CD4-positive, alpha-beta T cell treated with Interleukin-2 at 100 ng/mL for 4 hours (primary cell): ENCODE measurements at regions not wholly inside any gene's neighbourhood (a gene's known extent, or its start where the extent isn't known, plus 50 kb on each side); places are given as distances from the start of the nearest gene placed in this dataset.
A peak's percentile ranks its signal among the peaks of the same experiment; 100 is the strongest.
"Not testable (repeated sequence)": the region's sequence is repeated elsewhere in the genome, so short reads cannot be mapped to it uniquely, and the experiment has no call there.

Source experiments
- DNase-seq: peaks from one replicate; pipeline ENCODE4 v3.0.0-alpha.2; 2020; ENCODE audit warnings: low spot score

- DNase-seq, result no peak
These were observed 60.3 kb downstream of the EOMES start for GRCh38 chr3:27661797-27662196.

GRCh38 chr3:27659279-27660021, 62.7 kb downstream of the EOMES start:
- DNase-seq, result peak; percentile 55

- DNase-seq, result no peak
These were observed 63.4 kb downstream of the EOMES start for GRCh38 chr3:27658741-27659140.

GRCh38 chr3:27657871-27658270, 64.3 kb downstream of the EOMES start:
- DNase-seq, result no peak

- DNase-seq, result no peak
These were observed 64.7 kb downstream of the EOMES start for GRCh38 chr3:27657404-27657803.

GRCh38 chr3:27656790-27657189, 65.3 kb downstream of the EOMES start:
- DNase-seq, result no peak

- DNase-seq, result no peak
These were observed 66.6 kb downstream of the EOMES start for GRCh38 chr3:27655547-27655946.

GRCh38 chr3:27653803-27654558, 68.1 kb downstream of the EOMES start:
- no peak for DNase-seq

- DNase-seq, result no peak
These were observed 72.8 kb downstream of the EOMES start for GRCh38 chr3:27649277-27649676.

GRCh38 chr3:27646896-27647295, 75.2 kb downstream of the EOMES start:
- DNase-seq, result no peak

GRCh38 chr3:27644941-27645340, 77.2 kb downstream of the EOMES start:
- DNase-seq, result no peak

- DNase-seq, result no peak
These were observed 78.8 kb downstream of the EOMES start for GRCh38 chr3:27643355-27643754.

- no peak for DNase-seq
These were observed 79.3 kb downstream of the EOMES start for GRCh38 chr3:27642796-27643195.

- no peak for DNase-seq
These were observed 80.1 kb downstream of the EOMES start for GRCh38 chr3:27641888-27642601.

- DNase-seq, result no peak
These were observed 80.8 kb downstream of the EOMES start for GRCh38 chr3:27641271-27641800.

- DNase-seq, result peak; percentile 51
These were observed 82.9 kb downstream of the EOMES start for GRCh38 chr3:27639271-27639670.

- DNase-seq, result no peak
These were observed 83.5 kb downstream of the EOMES start for GRCh38 chr3:27638594-27638993.

GRCh38 chr3:27637346-27637995, 84.7 kb downstream of the EOMES start:
- no peak for DNase-seq

GRCh38 chr3:27635006-27635405, 87.1 kb downstream of the EOMES start:
- DNase-seq, result not testable (repeated sequence)

GRCh38 chr3:27633224-27633545, 88.9 kb downstream of the EOMES start:
- DNase-seq, result no peak

- peak; percentile 48 for DNase-seq
These were observed 89.5 kb downstream of the EOMES start for GRCh38 chr3:27632431-27633223.
